Fibroblast of peridontal ligament (primary cell): ENCODE measurements at regions not wholly inside any gene's neighbourhood (a gene's known extent, or its start where the extent isn't known, plus 50 kb on each side); places are given as distances from the start of the nearest gene placed in this dataset.
A peak's percentile ranks its signal among the peaks of the same experiment; 100 is the strongest.
"Not testable (repeated sequence)": the region's sequence is repeated elsewhere in the genome, so short reads cannot be mapped to it uniquely, and the experiment has no call there.

ENCODE experiments used
- DNase-seq: peaks from one replicate; pipeline ENCODE4 v3.0.0-alpha.2; 2010; ENCODE audit errors: extremely low read depth

- DNase-seq, result no peak
Measured at GRCh38 chr5:124551939-124552279, 194.5 kb downstream of the ZNF608 start.

- DNase-seq, result no peak
Measured at GRCh38 chr5:124550731-124551130, 195.7 kb downstream of the ZNF608 start.

- no peak for DNase-seq
Measured at GRCh38 chr5:124549891-124550436, 196.5 kb downstream of the ZNF608 start.

DNA sequence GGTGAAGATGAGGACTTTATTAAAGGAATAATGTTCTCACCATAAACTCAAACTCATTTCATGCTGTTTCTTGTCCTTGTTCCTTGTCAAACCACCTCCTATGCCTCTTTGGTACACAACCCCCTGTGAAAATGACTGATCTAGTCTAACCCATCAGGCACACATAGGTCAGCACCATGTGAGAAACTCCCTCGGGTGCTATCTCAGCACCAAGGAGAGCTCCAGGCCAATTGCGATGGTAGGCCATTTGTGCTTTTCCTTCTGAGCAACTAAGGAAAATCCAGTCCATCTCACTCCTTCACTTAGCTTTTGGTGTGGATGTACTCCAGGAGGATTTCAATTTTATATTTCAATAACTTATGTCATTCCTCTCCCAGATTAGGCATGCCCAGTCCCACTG lies 199.8 kb downstream of the ZNF608 start:
- peak; percentile 35 for DNase-seq

GRCh38 chr5:124544366-124545055 lies 201.9 kb downstream of the ZNF608 start:
- DNase-seq, result no peak

- DNase-seq, result no peak
Measured at GRCh38 chr5:124538931-124539330, 207.5 kb downstream of the ZNF608 start.

DNA sequence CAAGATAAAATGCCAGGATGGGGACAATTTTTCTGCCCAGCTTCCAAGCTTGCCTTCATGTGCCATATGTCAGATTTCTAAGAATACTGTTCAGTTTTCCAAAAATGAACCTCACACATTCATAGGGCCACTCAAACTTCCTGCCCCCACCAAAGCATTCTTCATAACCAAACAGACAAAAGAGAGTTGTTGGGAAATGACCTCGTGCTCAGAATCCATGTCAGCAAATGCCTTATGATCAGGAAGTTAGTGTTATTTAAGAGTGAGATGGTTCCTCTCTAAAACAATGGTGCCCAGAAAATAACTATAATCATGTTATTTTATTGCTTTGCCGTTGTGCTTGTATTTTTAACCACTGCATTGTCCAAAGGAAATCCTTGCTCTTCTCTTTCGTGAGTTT lies 208.2 kb downstream of the ZNF608 start:
- no peak for DNase-seq

DNA sequence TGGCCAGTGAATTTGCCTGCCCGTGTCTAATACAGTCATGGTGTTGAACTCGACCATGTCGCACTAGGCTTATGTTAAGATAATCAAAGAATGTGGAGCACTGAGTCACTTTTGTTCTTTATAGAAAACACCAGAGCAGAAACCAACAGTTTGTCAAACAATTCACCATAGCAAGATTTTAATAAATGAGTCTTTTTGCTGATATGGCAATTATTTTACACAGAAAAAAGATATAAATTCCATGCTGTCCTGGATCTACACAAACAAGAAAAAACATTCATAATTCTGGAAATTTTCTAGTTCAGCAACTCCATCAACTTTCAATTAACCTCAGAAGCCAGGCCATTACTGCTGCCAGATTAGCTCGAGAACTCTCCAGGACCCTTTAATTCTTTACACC lies 208.9 kb downstream of the ZNF608 start:
- DNase-seq, result no peak

- DNase-seq, result no peak
Measured at GRCh38 chr5:124537107-124537506, 209.3 kb downstream of the ZNF608 start.

GRCh38 chr5:124536333-124536732 lies 210.1 kb downstream of the ZNF608 start:
- no peak for DNase-seq

GRCh38 chr5:124530916-124531315 lies 215.5 kb downstream of the ZNF608 start:
- DNase-seq, result no peak

DNA sequence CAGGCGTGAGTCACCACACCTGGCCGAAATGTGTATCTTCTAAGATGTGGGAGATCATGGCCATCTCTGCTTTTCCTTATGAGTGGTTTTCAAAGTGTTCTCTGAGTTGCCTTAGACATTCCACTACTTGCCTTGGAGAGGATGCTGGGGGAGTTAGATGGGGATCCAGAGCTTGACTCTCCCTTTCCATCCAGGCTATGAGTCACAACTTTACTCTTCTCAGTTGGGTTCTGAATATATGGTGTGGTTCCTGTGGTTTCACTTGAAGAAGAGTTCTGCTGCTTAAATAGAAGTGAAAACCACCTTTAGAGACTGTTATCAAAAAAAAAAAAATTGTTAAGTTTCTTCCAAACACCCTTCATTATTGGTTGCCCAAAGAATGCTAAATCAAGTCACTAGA lies 217.6 kb downstream of the ZNF608 start:
- DNase-seq, result no peak

DNA sequence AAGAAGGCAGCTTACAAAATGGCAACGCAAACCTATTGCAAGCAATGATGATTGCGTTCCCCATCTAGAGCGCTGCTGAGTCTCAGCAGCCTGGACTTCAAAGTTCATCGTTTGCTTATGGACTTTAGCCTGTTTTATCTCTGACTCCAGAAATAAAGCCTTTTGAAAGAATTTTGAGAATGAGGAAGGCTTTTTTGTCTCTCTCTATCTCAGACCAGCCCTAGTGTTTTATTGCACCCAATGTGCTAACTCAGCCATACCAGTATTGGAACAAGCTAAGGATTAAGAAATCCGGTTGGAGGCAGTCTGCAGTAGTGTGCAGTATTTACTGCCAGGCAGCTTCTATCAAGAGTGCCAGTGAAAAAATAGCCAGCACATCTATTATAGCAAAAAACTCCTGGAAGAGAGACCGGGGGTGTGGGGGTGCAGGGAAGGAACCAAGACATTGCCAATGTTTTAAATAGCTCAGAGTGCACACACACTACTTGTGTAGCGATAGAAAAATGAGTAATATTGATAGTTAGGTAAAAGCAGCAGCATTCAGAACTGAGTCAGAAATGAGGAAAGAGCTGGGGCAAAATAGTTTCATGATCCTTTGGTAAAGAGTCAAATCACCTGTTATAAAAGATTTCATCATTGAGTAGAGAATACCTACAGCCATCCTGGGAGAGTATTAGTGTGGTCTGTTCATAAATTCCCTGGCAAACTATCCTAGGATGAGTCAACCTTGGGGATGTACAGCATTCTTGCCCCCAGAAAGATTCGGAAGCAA lies 219.0 kb downstream of the ZNF608 start:
- peak; percentile 33 for DNase-seq

- DNase-seq, result not testable (repeated sequence)
Measured at GRCh38 chr5:124526079-124526478, 220.4 kb downstream of the ZNF608 start.

GRCh38 chr5:124524552-124525232 lies 221.7 kb downstream of the ZNF608 start:
- DNase-seq, result no peak

DNA sequence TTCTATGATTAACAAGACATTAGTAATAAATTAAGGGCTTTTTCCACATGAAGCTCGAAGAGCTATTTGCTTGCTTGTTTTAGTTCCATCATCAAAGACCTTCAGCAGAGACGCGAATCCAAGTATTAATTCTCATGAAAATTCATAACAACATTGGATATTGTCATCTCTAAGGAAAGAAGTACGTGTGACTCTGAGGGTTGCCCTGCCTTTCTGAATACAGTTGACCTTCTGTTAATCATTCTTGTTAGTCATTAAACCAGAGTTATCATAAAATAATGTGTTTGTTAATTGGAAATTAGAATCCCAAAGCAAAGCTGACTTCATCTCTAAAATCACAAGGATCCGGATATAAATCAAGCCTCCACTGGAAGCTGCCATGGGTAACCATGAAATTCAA lies 222.5 kb downstream of the ZNF608 start:
- DNase-seq, result no peak

DNA sequence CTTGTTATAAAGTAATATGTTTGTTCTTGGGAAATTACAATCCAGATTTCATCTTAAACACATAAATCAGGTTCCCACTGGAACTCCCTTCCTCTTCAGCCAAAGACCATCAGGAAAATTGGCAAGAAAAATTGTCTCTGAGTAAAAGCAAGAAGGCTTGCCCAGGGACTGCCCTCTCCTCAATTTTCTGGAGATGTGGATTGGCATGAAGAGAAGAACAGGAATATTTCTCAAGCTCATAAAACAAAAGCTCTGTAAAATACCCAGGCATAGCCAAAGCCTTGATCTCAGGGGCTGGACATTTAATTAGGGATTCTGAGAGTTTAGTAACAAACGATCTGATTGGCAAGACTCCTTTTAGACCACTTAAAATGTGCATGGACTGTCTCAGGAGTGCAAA lies 223.4 kb downstream of the ZNF608 start:
- DNase-seq, result no peak

GRCh38 chr5:124521461-124522230 lies 224.8 kb downstream of the ZNF608 start:
- DNase-seq, result no peak

DNA sequence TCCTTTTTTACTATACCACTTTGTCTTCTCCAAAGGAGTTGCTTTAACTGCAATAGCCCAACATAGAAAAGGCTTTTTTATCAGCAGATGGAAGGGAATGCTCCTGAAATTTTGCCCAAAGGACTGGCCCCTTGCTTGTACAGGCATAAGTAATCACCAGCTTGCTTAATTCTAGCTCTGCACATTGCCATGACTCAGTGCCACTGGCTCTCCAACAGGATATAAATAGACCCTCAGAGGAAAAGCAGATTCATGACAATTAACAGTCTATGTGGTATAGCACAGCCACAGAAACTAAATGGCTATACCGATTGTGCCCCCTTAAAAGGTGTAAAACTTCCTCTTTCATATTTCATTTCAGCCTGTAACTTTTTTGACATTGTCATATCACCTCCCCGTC lies 227.0 kb downstream of the ZNF608 start:
- peak; percentile 94 for DNase-seq

- DNase-seq, result no peak
Measured at GRCh38 chr5:124516567-124516966, 229.9 kb downstream of the ZNF608 start.

GRCh38 chr5:124515497-124516245 lies 230.8 kb downstream of the ZNF608 start:
- no peak for DNase-seq
